ENCODE measurements at regions not wholly inside any gene's neighbourhood (a gene's known extent, or its start where the extent isn't known, plus 50 kb on each side); places are given as distances from the start of the nearest gene placed in this dataset.

- TF ChIP-seq CTCF (IDR thresholded peaks at IDR 0.05) (no peak), POLR2A (IDR thresholded peaks at IDR 0.05) (no peak)
Measured at GRCh38 chr15:39291690-39292089, 289.2 kb upstream of the THBS1 start.

Measured in esophagus squamous epithelium (tissue), 4 donors.